ENCODE measurements at regions not wholly inside any gene's neighbourhood (a gene's known extent, or its start where the extent isn't known, plus 50 kb on each side); places are given as distances from the start of the nearest gene placed in this dataset.

- Histone ChIP-seq H3K36me3 (ENCODE audit: control insufficient read depth in 4 of 4, insufficient read depth in 3 of 4, low read depth in 1 of 4, low read length in 3 of 4) (no peaks in the 10 kb centered on the region), H3K4me1 (ENCODE audit: control insufficient read depth in 4 of 4, insufficient read depth in 4 of 4, low read length in 3 of 4) (no peaks in the 10 kb centered on the region), H3K9ac (ENCODE audit: low read depth in 1 of 2, low read length in 2 of 2) (no peak overlapping the region), H3K27ac (ENCODE audit: low read depth in 1 of 2, low read length in 2 of 2) (no peak overlapping the region), H3K9me3 (ENCODE audit: control insufficient read depth in 4 of 4, low read length in 3 of 4) (no peaks in the 10 kb centered on the region), H3K4me3 (ENCODE audit: low read depth in 1 of 3, low read length in 3 of 3) (no peak overlapping the region), H3K27me3 (ENCODE audit: control insufficient read depth in 4 of 4, insufficient read depth in 4 of 4, low read length in 3 of 4) (no peaks in the 10 kb centered on the region)
- 90% methylated on average over 1 of the region's 1 CpG for WGBS
- DNase-seq (ENCODE audit: low spot score): no peak
- TF ChIP-seq GABPA (IDR thresholded peaks at IDR 0.05 in 1 of 2, conservative IDR thresholded peaks at IDR 0.05 in 1 of 2): no peak
- no peak for TF ChIP-seq CTCF (IDR thresholded peaks at IDR 0.05; ENCODE audit: low read depth, low read length, missing input control)
- TF ChIP-seq RAD21 (IDR thresholded peaks at IDR 0.05): no peak
- TF ChIP-seq REST (IDR thresholded peaks at IDR 0.05): no peak
- no peak for TF ChIP-seq SP1 (IDR thresholded peaks at IDR 0.05)
Observed at GRCh38 chr7:26476271-26476670, 184.6 kb downstream of the SNX10 start.

GRCh38 chr7:26477381-26477990, 185.8 kb downstream of the SNX10 start:
- DNase-seq (ENCODE audit: low spot score): no peak
- TF ChIP-seq RAD21 (IDR thresholded peaks at IDR 0.05) (no peak), JUND (IDR thresholded peaks at IDR 0.05) (no peak), HNF4G (IDR thresholded peaks at IDR 0.05) (no peak)
- Histone ChIP-seq H3K9me3 (ENCODE audit: control insufficient read depth in 4 of 4, low read length in 3 of 4) (no peaks in the 10 kb centered on the region), H3K27me3 (ENCODE audit: control insufficient read depth in 4 of 4, insufficient read depth in 4 of 4, low read length in 3 of 4) (no peaks in the 10 kb centered on the region), H3K4me3 (ENCODE audit: low read depth in 1 of 3, low read length in 3 of 3) (no peak overlapping the region), H3K9ac (ENCODE audit: low read depth in 1 of 2, low read length in 2 of 2) (no peak overlapping the region), H3K36me3 (ENCODE audit: control insufficient read depth in 4 of 4, insufficient read depth in 3 of 4, low read depth in 1 of 4, low read length in 3 of 4) (no peaks in the 10 kb centered on the region), H3K4me1 (ENCODE audit: control insufficient read depth in 4 of 4, insufficient read depth in 4 of 4, low read length in 3 of 4) (no peaks in the 10 kb centered on the region), H3K27ac (ENCODE audit: low read depth in 1 of 2, low read length in 2 of 2) (no peak overlapping the region)
- 73% methylated on average over 4 of the region's 4 CpGs for WGBS

DNA sequence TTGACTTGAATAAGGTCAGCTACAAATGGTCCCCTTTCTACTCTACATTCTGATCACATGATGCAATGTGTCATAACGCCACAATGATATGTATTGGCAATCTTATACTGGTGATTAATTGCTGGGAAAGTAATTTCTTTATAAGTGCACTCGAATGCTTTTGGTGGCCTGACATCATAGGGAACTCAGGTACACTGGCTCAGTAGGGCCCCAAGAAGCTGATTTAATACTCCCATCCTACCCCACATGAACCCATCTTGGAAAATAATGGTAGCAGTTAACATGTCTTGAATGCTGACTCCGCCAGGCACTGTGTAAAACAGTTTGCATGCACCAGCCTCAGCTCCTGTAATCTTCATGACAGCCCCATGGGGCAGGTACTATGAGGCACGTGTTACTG, 186.9 kb downstream of the SNX10 start:
- Histone ChIP-seq H3K27ac (ENCODE audit: low read depth in 1 of 2, low read length in 2 of 2) (no peak overlapping the region), H3K4me1 (ENCODE audit: control insufficient read depth in 4 of 4, insufficient read depth in 4 of 4, low read length in 3 of 4) (no peaks in the 10 kb centered on the region), H3K9ac (ENCODE audit: low read depth in 1 of 2, low read length in 2 of 2) (no peak overlapping the region), H3K27me3 (ENCODE audit: control insufficient read depth in 4 of 4, insufficient read depth in 4 of 4, low read length in 3 of 4) (no peaks in the 10 kb centered on the region), H3K36me3 (ENCODE audit: control insufficient read depth in 4 of 4, insufficient read depth in 3 of 4, low read depth in 1 of 4, low read length in 3 of 4) (no peaks in the 10 kb centered on the region), H3K9me3 (ENCODE audit: control insufficient read depth in 4 of 4, low read length in 3 of 4) (peaks cover 0 to 8% (median 0%) of the 10 kb centered on the region in 4 donors), H3K4me3 (ENCODE audit: low read depth in 1 of 3, low read length in 3 of 3) (no peak overlapping the region)
- 85% methylated on average over 4 of the region's 4 CpGs for WGBS
- DNase-seq (ENCODE audit: low spot score): no peak
- TF ChIP-seq JUND (IDR thresholded peaks at IDR 0.05) (no peak), MAX (IDR thresholded peaks at IDR 0.05) (no peak), RAD21 (IDR thresholded peaks at IDR 0.05) (no peak), FOXA1 (IDR thresholded peaks at IDR 0.05) (no peak), TAF1 (conservative IDR thresholded peaks at IDR 0.05) (no peak), HNF4G (IDR thresholded peaks at IDR 0.05) (no peak), RXRA (IDR thresholded peaks at IDR 0.05) (no peak), EGR1 (IDR thresholded peaks at IDR 0.05; ENCODE audit: low read depth in 2 of 2) (no peak), GABPA (IDR thresholded peaks at IDR 0.05 in 1 of 2, conservative IDR thresholded peaks at IDR 0.05 in 1 of 2) (no peak), NR2F2 (IDR thresholded peaks at IDR 0.05) (no peak), HNF4A (conservative IDR thresholded peaks at IDR 0.05) (no peak), YY1 (IDR thresholded peaks at IDR 0.05) (no peak), ATF3 (IDR thresholded peaks at IDR 0.05) (no peak), SP1 (IDR thresholded peaks at IDR 0.05) (no peak), FOXA2 (IDR thresholded peaks at IDR 0.05) (no peak)
- TF ChIP-seq, protein P1, sequence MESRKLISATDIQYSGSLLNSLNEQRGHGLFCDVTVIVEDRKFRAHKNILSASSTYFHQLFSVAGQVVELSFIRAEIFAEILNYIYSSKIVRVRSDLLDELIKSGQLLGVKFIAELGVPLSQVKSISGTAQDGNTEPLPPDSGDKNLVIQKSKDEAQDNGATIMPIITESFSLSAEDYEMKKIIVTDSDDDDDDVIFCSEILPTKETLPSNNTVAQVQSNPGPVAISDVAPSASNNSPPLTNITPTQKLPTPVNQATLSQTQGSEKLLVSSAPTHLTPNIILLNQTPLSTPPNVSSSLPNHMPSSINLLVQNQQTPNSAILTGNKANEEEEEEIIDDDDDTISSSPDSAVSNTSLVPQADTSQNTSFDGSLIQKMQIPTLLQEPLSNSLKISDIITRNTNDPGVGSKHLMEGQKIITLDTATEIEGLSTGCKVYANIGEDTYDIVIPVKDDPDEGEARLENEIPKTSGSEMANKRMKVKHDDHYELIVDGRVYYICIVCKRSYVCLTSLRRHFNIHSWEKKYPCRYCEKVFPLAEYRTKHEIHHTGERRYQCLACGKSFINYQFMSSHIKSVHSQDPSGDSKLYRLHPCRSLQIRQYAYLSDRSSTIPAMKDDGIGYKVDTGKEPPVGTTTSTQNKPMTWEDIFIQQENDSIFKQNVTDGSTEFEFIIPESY (IDR thresholded peaks at IDR 0.05): no peak
